Ovary (tissue), 3 donors: ENCODE measurements at regions not wholly inside any gene's neighbourhood (a gene's known extent, or its start where the extent isn't known, plus 50 kb on each side); places are given as distances from the start of the nearest gene placed in this dataset.
"Not testable (repeated sequence)": the region's sequence is repeated elsewhere in the genome, so short reads cannot be mapped to it uniquely, and the experiment has no call there.

Experiments used
- CTCF ChIP-seq, 3 donors: fragments of 450-650 bp in 2 of 3; fragments of 200-600 bp in 1 of 3; IDR thresholded peaks; one replicate each; pipeline versions ENCODE4 v1.5.1 to v1.8.0; 2016 to 2022; ENCODE audit warnings: antibody characterized with exemption in 3 of 3, mild to moderate bottlenecking in 1 of 3
- EP300 ChIP-seq: sonication (generic); formaldehyde crosslinking; IDR thresholded peaks from one replicate; pipeline ENCODE4 v1.6.1; 2017; ENCODE audit warnings: antibody characterized with exemption
- POLR2A ChIP-seq: fragments of 450-650 bp; IDR thresholded peaks from one replicate; pipeline ENCODE4 v1.6.1; 2017; ENCODE audit warnings: antibody characterized with exemption, mild to moderate bottlenecking, moderate library complexity
- donor health status: DM: no; HTN: no; CAD: no.

DNA sequence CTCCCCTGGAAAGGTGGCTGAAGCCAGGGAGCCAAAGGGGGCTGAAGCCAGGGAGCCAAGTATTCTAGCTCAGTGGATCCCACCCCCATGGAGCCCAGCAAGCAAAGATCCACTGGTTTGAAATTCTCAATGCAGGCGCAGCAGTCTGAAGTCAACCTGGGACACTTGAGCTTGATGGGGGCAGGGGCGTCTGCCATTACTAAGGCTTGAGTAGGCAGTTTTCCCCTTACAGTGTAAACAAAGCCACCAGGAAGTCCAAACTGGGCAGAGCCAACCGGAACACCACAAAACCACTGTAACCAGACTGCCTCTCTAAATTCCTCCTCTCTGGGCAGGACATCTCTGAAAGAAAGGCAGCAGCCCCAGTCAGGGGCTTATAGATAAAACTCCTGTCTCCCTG, 308.2 kb downstream of the AGTPBP1 start:
- not testable (repeated sequence) for TF ChIP-seq CTCF (IDR thresholded peaks at IDR 0.05); POLR2A; EP300
